Peyer's patch (tissue), 4 donors: ENCODE measurements at regions not wholly inside any gene's neighbourhood (a gene's known extent, or its start where the extent isn't known, plus 50 kb on each side); places are given as distances from the start of the nearest gene placed in this dataset.

Experiments
- DNase-seq, 3 donors: peaks; one replicate each; pipeline ENCODE4 v3.0.0-alpha.2; 2017 to 2019
- H3K27ac ChIP-seq, 4 donors: fragments of 200-600 bp; sonication (generic); one replicate each; pipeline ENCODE4 v1.5.1; 2016 to 2019
- H3K27me3 ChIP-seq, 2 donors: fragments of 200-600 bp; sonication (generic); one replicate each; pipeline ENCODE4 v1.5.1; 2019
- H3K36me3 ChIP-seq, 3 donors: fragments of 200-600 bp; sonication (generic); one replicate each; pipeline ENCODE4 v1.5.1; 2016 to 2019
- H3K4me1 ChIP-seq, 4 donors: fragments of 200-600 bp; sonication (generic); one replicate each; pipeline ENCODE4 v1.5.1; 2016 to 2019
- H3K4me3 ChIP-seq, 4 donors: fragments of 200-600 bp; sonication (generic); 1 replicate in 3 of 4; 2 replicates in 1 of 4; pipeline ENCODE4 v1.5.1; 2016 to 2019; ENCODE audit warnings: mild to moderate bottlenecking in 1 of 4
- H3K9me3 ChIP-seq, 4 donors: fragments of 200-600 bp; sonication (generic); one replicate each; pipeline ENCODE4 v1.5.1; 2016 to 2019; ENCODE audit warnings: mild to moderate bottlenecking in 1 of 4
- CTCF ChIP-seq, 6 experiments: fragments of 450-650 bp in 4 of 6; fragments of 200-600 bp in 2 of 6; sonication (generic) in 1 of 6; IDR thresholded peaks; one replicate each; pipeline ENCODE4 v1.5.1; 2017 to 2019; ENCODE audit warnings: antibody characterized with exemption in 6 of 6, mild to moderate bottlenecking in 3 of 6, moderate library complexity in 1 of 6
- POLR2A ChIP-seq, 2 donors: fragments of 450-650 bp; IDR thresholded peaks; one replicate each; pipeline ENCODE4 v1.5.1; 2017; ENCODE audit warnings: antibody characterized with exemption in 2 of 2, mild to moderate bottlenecking in 2 of 2, moderate library complexity in 2 of 2

DNA sequence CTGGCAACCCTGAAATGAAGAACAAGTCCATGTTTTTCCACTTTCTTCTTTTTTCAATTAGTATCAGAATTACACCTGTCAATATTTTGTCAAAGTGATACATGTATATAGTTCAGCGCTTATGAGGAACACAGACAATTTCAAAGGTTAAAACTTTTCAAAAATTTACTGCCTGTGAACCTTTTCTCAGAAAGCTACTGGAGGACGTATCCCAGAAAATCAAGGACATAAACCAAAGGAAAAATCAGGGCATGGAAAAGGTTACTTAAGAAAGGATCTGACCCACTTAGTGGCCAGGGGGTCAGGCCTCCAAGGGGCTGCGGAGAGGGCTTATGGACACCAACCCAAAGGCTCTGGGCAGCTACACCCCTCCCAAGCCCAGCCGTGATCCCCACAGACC is 81.1 kb upstream of the ACTRT2 start:
- TF ChIP-seq CTCF (IDR thresholded peaks at IDR 0.05) (no peak), POLR2A (IDR thresholded peaks at IDR 0.05) (no peak)

DNA sequence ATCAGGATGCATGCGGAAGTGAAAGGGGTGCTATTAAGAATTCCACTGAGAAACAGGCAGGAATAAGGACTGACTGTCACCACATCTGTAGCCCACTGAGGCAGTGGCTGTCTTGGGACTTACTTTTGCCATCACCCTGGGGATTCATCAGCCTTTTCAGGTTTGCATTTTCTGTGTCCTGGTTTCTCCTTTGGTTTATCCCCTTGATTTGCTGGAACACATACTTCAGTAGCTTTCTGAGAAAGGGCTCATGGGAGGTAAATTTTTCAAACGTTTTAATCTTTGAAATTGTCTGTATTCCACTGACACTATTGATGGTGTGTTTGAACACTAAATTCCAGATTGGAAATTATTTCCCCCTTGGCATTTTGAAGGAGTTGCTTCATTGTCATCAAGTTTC is 80.2 kb upstream of the ACTRT2 start:
- H3K9me3 ChIP-seq = peaks cover 0 to 3% (median 0%) of the 10 kb centered on the region in 4 donors
- no peak for DNase-seq
- no peak overlapping the region for H3K4me3 ChIP-seq
- H3K27me3 ChIP-seq = no peaks in the 10 kb centered on the region
- H3K36me3 ChIP-seq = no peaks in the 10 kb centered on the region
- no peaks in the 10 kb centered on the region for H3K4me1 ChIP-seq
- TF ChIP-seq POLR2A (IDR thresholded peaks at IDR 0.05) (no peak), CTCF (IDR thresholded peaks at IDR 0.05) (no peak)
- H3K27ac ChIP-seq = no peak overlapping the region

More for the DNA sequence above, 81.1 kb upstream of the ACTRT2 start:
- H3K4me3 ChIP-seq = no peak overlapping the region
- no peaks in the 10 kb centered on the region for H3K4me1 ChIP-seq
- peaks cover 0 to 3% (median 0%) of the 10 kb centered on the region in 4 donors for H3K9me3 ChIP-seq
- H3K27me3 ChIP-seq = no peaks in the 10 kb centered on the region
- H3K36me3 ChIP-seq = no peaks in the 10 kb centered on the region
- no peak for DNase-seq
- H3K27ac ChIP-seq = no peak overlapping the region

DNA sequence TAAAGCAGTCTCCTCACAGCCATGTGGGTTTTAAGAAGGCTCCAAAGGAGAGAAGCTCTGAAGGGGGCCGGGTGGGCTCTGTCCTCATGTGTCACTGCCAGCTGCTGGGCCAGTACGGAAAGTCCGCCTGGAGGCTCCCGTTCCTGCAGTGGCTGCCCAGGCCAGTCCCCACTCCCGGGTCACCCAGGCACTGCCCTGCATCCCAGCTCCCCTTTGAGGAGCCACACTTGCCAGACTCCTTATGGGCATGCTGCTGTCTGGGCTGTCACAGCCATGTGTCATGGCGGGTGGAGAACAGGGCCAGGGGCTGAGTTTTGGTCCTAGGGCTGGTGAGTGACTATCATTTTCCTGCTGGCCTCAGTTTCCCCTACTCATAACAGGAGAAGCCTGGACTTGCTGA is 79.4 kb upstream of the ACTRT2 start:
- peaks cover 0 to 3% (median 0%) of the 10 kb centered on the region in 4 donors for H3K9me3 ChIP-seq
- H3K36me3 ChIP-seq = no peaks in the 10 kb centered on the region
- H3K4me1 ChIP-seq = no peaks in the 10 kb centered on the region
- H3K4me3 ChIP-seq = no peak overlapping the region
- TF ChIP-seq CTCF (IDR thresholded peaks at IDR 0.05) (no peak), POLR2A (IDR thresholded peaks at IDR 0.05) (no peak)
- peak in 1 of 3 donors; percentile 27 for DNase-seq
- no peak overlapping the region for H3K27ac ChIP-seq
- no peaks in the 10 kb centered on the region for H3K27me3 ChIP-seq

- peak in 1 of 3 donors; percentile 16 for DNase-seq
- H3K27me3 ChIP-seq = no peaks in the 10 kb centered on the region
Measured at GRCh38 chr1:2942410-2942809, 78.9 kb upstream of the ACTRT2 start.

DNA sequence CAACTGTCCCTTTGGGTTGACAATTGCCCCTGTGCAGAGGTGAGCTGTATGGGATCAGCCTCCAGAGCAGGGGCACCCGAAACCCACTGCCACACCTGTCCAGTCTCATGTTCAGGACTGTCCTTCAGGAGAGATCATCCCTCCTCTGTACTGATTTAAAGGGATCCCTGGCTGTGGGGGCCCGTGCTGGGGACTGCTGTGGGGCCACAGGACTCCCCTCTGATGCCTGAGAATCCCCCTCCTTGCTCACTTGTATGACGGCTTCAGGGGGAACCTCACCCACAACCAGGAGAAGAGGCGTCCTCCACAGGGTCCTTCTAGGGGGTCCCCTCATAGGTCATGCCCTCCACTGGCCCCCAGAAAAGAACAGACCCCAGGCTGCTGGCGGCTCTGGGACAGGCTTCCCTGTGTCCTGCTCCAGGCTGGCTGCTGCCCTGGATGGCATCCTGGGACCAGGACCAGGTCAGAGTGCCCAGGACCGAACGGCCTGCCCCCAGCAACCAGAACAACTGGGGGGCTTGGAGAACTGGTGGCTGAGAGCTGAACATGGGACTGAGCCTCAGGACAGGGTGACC is 77.5 kb upstream of the ACTRT2 start:
- TF ChIP-seq CTCF (IDR thresholded peaks at IDR 0.05) (no peak), POLR2A (IDR thresholded peaks at IDR 0.05) (no peak)
- Histone ChIP-seq H3K36me3 (no peaks in the 10 kb centered on the region), H3K4me1 (no peaks in the 10 kb centered on the region), H3K27ac (no peak overlapping the region), H3K27me3 (no peaks in the 10 kb centered on the region), H3K9me3 (peaks cover 0 to 3% (median 0%) of the 10 kb centered on the region in 4 donors), H3K4me3 (no peak overlapping the region)
- DNase-seq = peak in 1 of 3 donors; percentile 22

More at GRCh38 chr1:2942410-2942809, 78.9 kb upstream of the ACTRT2 start:
- Histone ChIP-seq H3K36me3 (no peaks in the 10 kb centered on the region), H3K9me3 (peaks cover 0 to 3% (median 0%) of the 10 kb centered on the region in 4 donors), H3K4me3 (no peak overlapping the region), H3K27ac (no peak overlapping the region), H3K4me1 (no peaks in the 10 kb centered on the region)
- TF ChIP-seq POLR2A (IDR thresholded peaks at IDR 0.05) (no peak), CTCF (IDR thresholded peaks at IDR 0.05) (no peak)
